ENCODE measurements at regions not wholly inside any gene's neighbourhood (a gene's known extent, or its start where the extent isn't known, plus 50 kb on each side); places are given as distances from the start of the nearest gene placed in this dataset.

- H3K4me1 ChIP-seq (ENCODE audit: control insufficient read depth, low read depth, low read length) = no peaks in the 10 kb centered on the region
- no peaks in the 10 kb centered on the region for H3K36me3 ChIP-seq (ENCODE audit: control insufficient read depth, low read depth, low read length)
- H3K27ac ChIP-seq (ENCODE audit: low read length) = no peak overlapping the region
- H3K9ac ChIP-seq (ENCODE audit: low read length) = no peak overlapping the region
- no peak overlapping the region for H3K4me3 ChIP-seq (ENCODE audit: low read length)
- H3K27me3 ChIP-seq (ENCODE audit: control insufficient read depth, insufficient read depth, low read length) = no peaks in the 10 kb centered on the region
- no peaks in the 10 kb centered on the region for H3K9me3 ChIP-seq (ENCODE audit: control insufficient read depth, low read depth, low read length)
Observed at GRCh38 chr18:65547046-65547445, 203.8 kb upstream of the CDH7 start.

- Histone ChIP-seq H3K4me1 (ENCODE audit: control insufficient read depth, low read depth, low read length) (no peaks in the 10 kb centered on the region), H3K27me3 (ENCODE audit: control insufficient read depth, insufficient read depth, low read length) (no peaks in the 10 kb centered on the region), H3K9ac (ENCODE audit: low read length) (no peak overlapping the region), H3K36me3 (ENCODE audit: control insufficient read depth, low read depth, low read length) (no peaks in the 10 kb centered on the region), H3K4me3 (ENCODE audit: low read length) (no peak overlapping the region), H3K27ac (ENCODE audit: low read length) (no peak overlapping the region), H3K9me3 (ENCODE audit: control insufficient read depth, low read depth, low read length) (no peaks in the 10 kb centered on the region)
Observed at GRCh38 chr18:65544701-65545100, 206.1 kb upstream of the CDH7 start.

DNA sequence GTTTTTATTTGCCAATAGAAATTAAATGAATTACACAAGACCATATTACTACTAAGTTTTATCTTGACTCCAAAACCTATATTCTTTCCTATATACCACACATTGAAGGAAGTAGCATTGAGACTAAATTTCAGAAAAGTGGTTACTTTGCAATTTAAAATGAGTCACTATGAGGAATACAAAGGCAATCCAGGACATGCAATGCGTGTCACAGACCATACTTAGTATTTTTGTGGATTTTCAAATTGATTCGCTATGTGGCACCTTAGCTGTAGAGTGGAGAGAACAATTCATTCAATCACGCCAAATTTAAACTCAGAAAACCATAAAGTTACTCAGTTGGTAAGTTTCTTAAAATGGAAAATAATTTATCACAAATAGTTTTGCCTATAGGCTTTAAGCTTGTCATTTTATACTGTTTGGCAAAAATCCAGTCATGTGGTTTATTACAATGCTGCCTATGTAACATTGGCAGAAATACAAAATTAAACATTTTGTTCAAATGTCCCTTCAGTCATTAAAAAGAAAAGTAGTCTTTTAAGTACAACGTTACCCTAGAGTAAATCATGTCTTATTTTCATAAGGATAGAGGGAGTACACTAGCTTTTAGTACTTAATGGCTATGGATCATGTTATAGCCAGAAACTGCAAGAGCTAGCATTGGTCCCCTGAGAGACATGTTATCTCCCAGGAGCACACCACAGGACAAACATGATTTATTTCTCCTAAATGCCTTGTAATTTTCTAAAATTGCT is 222.8 kb upstream of the CDH7 start:
- Histone ChIP-seq H3K9ac (ENCODE audit: low read length) (no peak overlapping the region), H3K27ac (ENCODE audit: low read length) (no peak overlapping the region), H3K9me3 (ENCODE audit: control insufficient read depth, low read depth, low read length) (no peaks in the 10 kb centered on the region), H3K4me1 (ENCODE audit: control insufficient read depth, low read depth, low read length) (no peaks in the 10 kb centered on the region), H3K27me3 (ENCODE audit: control insufficient read depth, insufficient read depth, low read length) (no peaks in the 10 kb centered on the region), H3K4me3 (ENCODE audit: low read length) (no peak overlapping the region), H3K36me3 (ENCODE audit: control insufficient read depth, low read depth, low read length) (no peaks in the 10 kb centered on the region)

- H3K27ac ChIP-seq (ENCODE audit: low read length) = no peak overlapping the region
- no peaks in the 10 kb centered on the region for H3K9me3 ChIP-seq (ENCODE audit: control insufficient read depth, low read depth, low read length)
- H3K27me3 ChIP-seq (ENCODE audit: control insufficient read depth, insufficient read depth, low read length) = no peaks in the 10 kb centered on the region
- no peak overlapping the region for H3K4me3 ChIP-seq (ENCODE audit: low read length)
- no peaks in the 10 kb centered on the region for H3K36me3 ChIP-seq (ENCODE audit: control insufficient read depth, low read depth, low read length)
- H3K4me1 ChIP-seq (ENCODE audit: control insufficient read depth, low read depth, low read length) = no peaks in the 10 kb centered on the region
- H3K9ac ChIP-seq (ENCODE audit: low read length) = no peak overlapping the region
Observed at GRCh38 chr18:65526099-65526498, 224.7 kb upstream of the CDH7 start.

DNA sequence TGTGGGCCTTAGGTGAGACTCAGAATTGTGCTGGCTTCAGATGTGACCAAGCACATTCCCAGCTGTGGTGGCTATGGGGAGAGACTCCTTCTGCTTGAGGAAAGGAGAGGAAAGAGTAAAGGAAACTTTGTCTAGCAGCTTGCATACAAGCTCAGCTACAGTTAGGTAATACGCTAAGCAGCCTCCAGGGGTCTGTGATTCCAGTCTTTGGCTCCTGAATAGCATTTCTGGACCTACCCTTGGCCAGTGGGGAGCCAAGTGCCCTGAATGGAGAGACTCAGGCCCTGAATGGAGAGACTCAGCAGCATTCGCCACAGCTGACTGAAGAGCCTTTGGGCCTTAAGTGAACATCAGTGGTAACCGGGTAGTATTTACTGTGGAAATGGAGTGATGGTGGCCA is 227.4 kb upstream of the CDH7 start:
- no peak overlapping the region for H3K9ac ChIP-seq (ENCODE audit: low read length)
- H3K9me3 ChIP-seq (ENCODE audit: control insufficient read depth, low read depth, low read length) = no peaks in the 10 kb centered on the region
- no peaks in the 10 kb centered on the region for H3K27me3 ChIP-seq (ENCODE audit: control insufficient read depth, insufficient read depth, low read length)
- no peak overlapping the region for H3K4me3 ChIP-seq (ENCODE audit: low read length)
- no peaks in the 10 kb centered on the region for H3K36me3 ChIP-seq (ENCODE audit: control insufficient read depth, low read depth, low read length)
- no peak overlapping the region for H3K27ac ChIP-seq (ENCODE audit: low read length)
- H3K4me1 ChIP-seq (ENCODE audit: control insufficient read depth, low read depth, low read length) = no peaks in the 10 kb centered on the region

DNA sequence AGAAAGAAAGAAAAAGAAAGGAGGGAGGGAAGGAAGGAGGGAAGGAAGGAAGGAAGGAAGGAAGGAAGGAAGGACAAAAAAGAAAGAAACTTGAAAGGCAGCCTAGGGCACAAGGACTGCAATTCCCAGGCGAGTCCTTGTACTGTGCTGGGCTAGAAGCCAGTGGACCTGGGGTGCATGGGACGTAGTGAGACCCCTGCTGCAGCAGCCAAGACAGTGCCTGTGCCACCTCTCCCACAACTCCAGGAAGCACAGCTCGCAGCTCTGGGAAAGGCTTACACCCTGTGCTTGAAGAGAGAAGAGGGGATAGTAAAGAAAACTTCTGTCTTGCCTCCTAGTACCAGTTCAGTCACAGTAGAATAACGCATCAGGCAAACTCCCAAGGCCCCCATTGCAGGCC is 227.9 kb upstream of the CDH7 start:
- Histone ChIP-seq H3K4me3 (ENCODE audit: low read length) (no peak overlapping the region), H3K4me1 (ENCODE audit: control insufficient read depth, low read depth, low read length) (no peaks in the 10 kb centered on the region), H3K27ac (ENCODE audit: low read length) (no peak overlapping the region), H3K27me3 (ENCODE audit: control insufficient read depth, insufficient read depth, low read length) (no peaks in the 10 kb centered on the region), H3K9ac (ENCODE audit: low read length) (no peak overlapping the region), H3K9me3 (ENCODE audit: control insufficient read depth, low read depth, low read length) (no peaks in the 10 kb centered on the region), H3K36me3 (ENCODE audit: control insufficient read depth, low read depth, low read length) (no peaks in the 10 kb centered on the region)

DNA sequence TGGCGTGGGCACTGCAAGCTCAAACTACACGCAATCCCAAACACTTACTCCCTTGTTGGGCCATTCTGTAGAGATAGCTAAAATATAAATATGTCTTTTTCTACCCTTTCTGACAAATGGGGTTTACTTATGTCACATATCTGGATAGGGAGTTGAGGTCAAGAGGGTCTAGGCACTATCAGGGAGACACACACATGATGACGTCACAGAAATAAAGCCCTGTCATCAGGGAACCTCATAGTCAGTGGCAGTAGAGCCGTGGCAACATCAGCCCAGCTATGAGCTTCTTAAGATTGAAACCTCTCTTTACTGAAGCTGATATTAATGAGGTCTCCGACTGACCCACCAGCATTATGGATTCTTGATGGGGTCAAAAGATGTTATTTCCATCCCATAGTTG is 234.6 kb upstream of the CDH7 start:
- no peaks in the 10 kb centered on the region for H3K36me3 ChIP-seq (ENCODE audit: control insufficient read depth, low read depth, low read length)
- no peak overlapping the region for H3K4me3 ChIP-seq (ENCODE audit: low read length)
- H3K9ac ChIP-seq (ENCODE audit: low read length) = no peak overlapping the region
- H3K9me3 ChIP-seq (ENCODE audit: control insufficient read depth, low read depth, low read length) = no peaks in the 10 kb centered on the region
- no peaks in the 10 kb centered on the region for H3K4me1 ChIP-seq (ENCODE audit: control insufficient read depth, low read depth, low read length)
- no peak overlapping the region for H3K27ac ChIP-seq (ENCODE audit: low read length)
- H3K27me3 ChIP-seq (ENCODE audit: control insufficient read depth, insufficient read depth, low read length) = no peaks in the 10 kb centered on the region

- H3K36me3 ChIP-seq (ENCODE audit: control insufficient read depth, low read depth, low read length) = no peaks in the 10 kb centered on the region
- H3K4me1 ChIP-seq (ENCODE audit: control insufficient read depth, low read depth, low read length) = peaks cover 6% of the 10 kb centered on the region
- no peak overlapping the region for H3K9ac ChIP-seq (ENCODE audit: low read length)
- H3K9me3 ChIP-seq (ENCODE audit: control insufficient read depth, low read depth, low read length) = no peaks in the 10 kb centered on the region
- no peaks in the 10 kb centered on the region for H3K27me3 ChIP-seq (ENCODE audit: control insufficient read depth, insufficient read depth, low read length)
- no peak overlapping the region for H3K4me3 ChIP-seq (ENCODE audit: low read length)
- H3K27ac ChIP-seq (ENCODE audit: low read length) = no peak overlapping the region
Observed at GRCh38 chr18:65498605-65499004, 252.2 kb upstream of the CDH7 start.

DNA sequence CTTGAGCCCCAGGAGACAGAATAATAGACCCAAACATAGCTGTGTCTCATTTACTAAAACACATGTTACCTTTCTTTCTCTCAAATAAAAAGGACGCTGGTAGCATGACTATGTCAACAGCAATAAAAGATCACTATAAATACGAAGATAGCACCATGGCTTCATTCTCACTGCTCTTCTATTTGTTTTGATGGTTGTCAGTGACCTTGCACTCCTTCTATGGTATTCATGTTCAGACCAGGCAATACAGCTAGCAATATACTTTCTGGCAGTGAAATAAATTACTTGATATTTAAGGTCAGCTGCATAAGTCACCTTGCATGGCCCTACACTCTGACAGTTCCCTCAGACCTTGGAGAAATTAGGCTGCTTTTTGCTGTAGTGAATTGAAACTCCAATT is 263.2 kb upstream of the CDH7 start:
- Histone ChIP-seq H3K9me3 (ENCODE audit: control insufficient read depth, low read depth, low read length) (no peaks in the 10 kb centered on the region), H3K4me3 (ENCODE audit: low read length) (no peak overlapping the region), H3K36me3 (ENCODE audit: control insufficient read depth, low read depth, low read length) (no peaks in the 10 kb centered on the region), H3K9ac (ENCODE audit: low read length) (no peak overlapping the region), H3K4me1 (ENCODE audit: control insufficient read depth, low read depth, low read length) (no peaks in the 10 kb centered on the region), H3K27me3 (ENCODE audit: control insufficient read depth, insufficient read depth, low read length) (no peaks in the 10 kb centered on the region), H3K27ac (ENCODE audit: low read length) (no peak overlapping the region)

- H3K4me3 ChIP-seq (ENCODE audit: low read length) = no peak overlapping the region
- no peaks in the 10 kb centered on the region for H3K27me3 ChIP-seq (ENCODE audit: control insufficient read depth, insufficient read depth, low read length)
- no peak overlapping the region for H3K9ac ChIP-seq (ENCODE audit: low read length)
- no peaks in the 10 kb centered on the region for H3K9me3 ChIP-seq (ENCODE audit: control insufficient read depth, low read depth, low read length)
- H3K27ac ChIP-seq (ENCODE audit: low read length) = no peak overlapping the region
- no peaks in the 10 kb centered on the region for H3K4me1 ChIP-seq (ENCODE audit: control insufficient read depth, low read depth, low read length)
- no peaks in the 10 kb centered on the region for H3K36me3 ChIP-seq (ENCODE audit: control insufficient read depth, low read depth, low read length)
Observed at GRCh38 chr18:65477455-65477854, 273.4 kb upstream of the CDH7 start.

DNA sequence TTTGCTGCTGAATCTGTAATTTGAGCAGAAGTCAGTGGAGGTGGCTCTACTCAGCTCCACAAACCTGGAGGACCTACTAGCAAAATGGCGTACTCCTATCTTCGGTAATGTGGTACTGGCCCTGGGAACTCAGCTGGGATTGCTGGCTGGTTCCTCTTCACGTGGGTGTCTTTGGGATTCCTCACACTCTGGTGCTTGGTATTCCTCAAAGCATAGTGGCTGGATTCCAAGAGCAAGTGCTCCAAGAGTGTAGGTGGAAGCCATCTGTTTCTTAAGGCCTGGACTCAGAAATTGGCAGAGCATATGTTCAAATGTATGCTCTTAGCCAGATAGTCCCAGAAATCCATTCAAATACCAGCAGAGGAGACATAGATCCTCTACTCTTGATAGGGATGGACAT is 281.9 kb upstream of the CDH7 start:
- Histone ChIP-seq H3K9me3 (ENCODE audit: control insufficient read depth, low read depth, low read length) (no peaks in the 10 kb centered on the region), H3K4me3 (ENCODE audit: low read length) (no peak overlapping the region), H3K27ac (ENCODE audit: low read length) (no peak overlapping the region), H3K27me3 (ENCODE audit: control insufficient read depth, insufficient read depth, low read length) (no peaks in the 10 kb centered on the region), H3K36me3 (ENCODE audit: control insufficient read depth, low read depth, low read length) (no peaks in the 10 kb centered on the region), H3K4me1 (ENCODE audit: control insufficient read depth, low read depth, low read length) (no peaks in the 10 kb centered on the region), H3K9ac (ENCODE audit: low read length) (no peak overlapping the region)

DNA sequence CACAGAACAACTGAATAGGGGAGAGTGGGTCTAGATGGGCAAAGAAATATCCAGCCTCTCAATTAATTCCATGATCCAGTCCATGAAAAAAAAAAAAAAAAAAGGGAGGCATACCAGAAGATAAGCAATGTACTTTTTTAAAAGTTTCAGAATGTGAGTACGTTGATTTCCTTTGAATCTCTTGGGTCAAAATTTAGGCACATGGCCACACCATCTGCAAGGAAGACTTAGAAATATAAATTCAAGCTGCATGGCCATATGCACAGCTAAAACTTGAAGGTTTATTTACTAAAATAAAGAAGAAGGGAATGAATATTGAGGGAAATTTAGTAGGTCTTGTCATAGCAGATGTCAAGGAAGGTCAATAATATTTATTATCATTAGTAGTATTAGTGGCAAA is 286.5 kb upstream of the CDH7 start:
- no peak overlapping the region for H3K27ac ChIP-seq (ENCODE audit: low read length)
- H3K9ac ChIP-seq (ENCODE audit: low read length) = no peak overlapping the region
- no peak overlapping the region for H3K4me3 ChIP-seq (ENCODE audit: low read length)
- no peaks in the 10 kb centered on the region for H3K27me3 ChIP-seq (ENCODE audit: control insufficient read depth, insufficient read depth, low read length)
- no peaks in the 10 kb centered on the region for H3K4me1 ChIP-seq (ENCODE audit: control insufficient read depth, low read depth, low read length)
- no peaks in the 10 kb centered on the region for H3K36me3 ChIP-seq (ENCODE audit: control insufficient read depth, low read depth, low read length)
- no peaks in the 10 kb centered on the region for H3K9me3 ChIP-seq (ENCODE audit: control insufficient read depth, low read depth, low read length)
